HG02973 (cell line): ENCODE measurements at regions not wholly inside any gene's neighbourhood (a gene's known extent, or its start where the extent isn't known, plus 50 kb on each side); places are given as distances from the start of the nearest gene placed in this dataset.
"Not testable (repeated sequence)": the region's sequence is repeated elsewhere in the genome, so short reads cannot be mapped to it uniquely, and the experiment has no call there.

Source experiments
- ATAC-seq: cut with Tn5 transposase; IDR thresholded peaks from one replicate; pipeline ENCODE4 v1.9.1; 2021; ENCODE audit warnings: moderate library complexity; ENCODE audit not compliant: unreplicated experiment

DNA sequence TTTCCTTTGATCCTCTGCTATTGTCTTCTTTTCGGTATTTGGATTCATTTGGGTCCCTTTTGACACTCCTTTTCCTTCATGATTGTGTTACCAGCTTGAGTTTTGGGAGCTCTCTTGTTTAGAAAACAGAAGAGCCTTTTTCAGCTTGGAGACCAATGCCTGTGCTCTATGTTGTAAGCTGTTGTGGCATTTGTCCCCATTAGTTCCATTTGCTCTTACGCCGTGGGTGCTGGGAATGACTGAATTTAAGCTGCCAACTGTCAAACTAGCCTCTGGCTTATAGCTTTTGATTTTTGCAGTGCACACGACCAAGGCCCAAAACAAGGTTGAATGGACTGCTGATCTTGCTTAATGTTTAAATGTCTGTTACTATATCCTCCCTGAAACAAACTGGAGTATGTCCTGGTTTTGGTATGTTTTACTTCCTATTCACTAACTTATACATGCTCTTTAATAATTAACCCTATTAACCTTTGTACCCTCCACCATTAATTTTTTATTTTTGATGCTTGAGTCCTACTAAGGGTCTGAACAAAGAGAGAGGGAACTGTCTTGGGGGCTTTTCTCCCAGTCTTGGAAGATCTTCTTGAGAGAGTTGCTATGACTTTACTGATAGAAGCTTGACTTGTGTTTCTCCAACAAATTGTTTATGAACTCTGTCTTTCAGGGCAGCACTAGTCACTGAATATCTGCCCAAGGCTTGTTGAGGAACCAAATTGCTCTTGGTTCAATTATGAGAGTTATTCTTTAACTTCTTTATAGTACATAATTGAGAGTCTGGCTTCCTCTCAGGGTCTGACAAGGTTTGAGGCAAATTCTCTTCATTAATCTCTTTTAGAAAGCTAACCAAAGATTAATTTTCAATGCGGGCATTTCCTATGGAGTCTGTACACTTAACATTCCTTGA lies 100.3 kb upstream of the SIRPG start:
- ATAC-seq: no peak

DNA sequence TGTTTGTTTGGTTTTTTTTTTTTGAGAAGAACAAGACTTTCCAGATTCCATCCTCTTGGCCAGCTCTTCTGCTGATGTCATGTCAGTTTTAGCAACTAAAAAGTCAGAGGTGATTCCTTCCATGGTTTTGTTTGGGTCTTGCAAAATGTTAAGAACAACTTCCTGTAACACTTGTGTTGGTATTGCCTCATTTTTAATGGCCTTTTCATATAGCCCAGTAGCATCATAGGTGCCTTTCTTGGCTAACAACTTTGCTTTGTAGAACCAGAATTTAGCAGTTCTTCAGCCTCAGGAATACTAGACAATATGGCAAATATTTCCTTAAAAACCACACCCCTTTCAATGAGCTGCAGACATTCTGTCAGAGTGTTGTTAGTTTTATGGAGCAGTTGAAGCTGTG lies 99.5 kb upstream of the SIRPG start:
- no peak for ATAC-seq

DNA sequence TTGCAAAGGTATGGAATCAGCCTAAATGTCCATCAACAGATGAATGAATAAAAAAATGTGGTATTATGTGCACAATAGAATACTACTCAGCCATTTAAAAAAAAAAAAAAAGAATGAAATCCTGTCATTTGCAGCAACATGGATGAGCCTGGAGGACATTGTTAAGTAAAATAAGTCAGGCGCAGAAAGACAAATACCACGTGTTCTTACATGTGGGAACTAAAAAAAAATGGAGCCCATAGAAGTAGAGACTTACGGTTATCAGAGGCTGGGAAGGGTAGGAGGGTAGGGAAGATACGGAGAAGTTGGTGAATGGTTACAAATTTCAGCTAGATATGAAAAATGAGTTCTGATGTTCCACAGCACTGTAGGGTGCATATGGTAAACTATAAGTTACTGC lies 97.2 kb upstream of the SIRPG start:
- ATAC-seq: no peak

DNA sequence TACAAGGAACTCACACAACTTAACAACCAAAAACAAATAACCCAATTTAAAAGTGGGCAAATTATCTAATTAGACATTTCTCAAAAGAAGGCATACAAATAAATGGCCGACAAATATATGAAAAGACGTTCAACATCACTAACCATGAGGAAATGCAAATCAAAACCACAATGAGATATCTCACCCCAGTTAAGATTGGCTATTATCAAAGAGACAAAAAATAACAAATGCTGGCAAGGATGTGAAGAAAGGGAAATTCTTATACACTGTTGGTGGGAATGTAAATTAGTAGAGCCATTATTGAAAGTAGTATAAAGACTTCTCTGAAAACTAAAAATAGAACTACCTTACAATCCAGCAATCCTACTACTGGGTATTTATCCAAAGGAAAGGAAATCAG lies 96.7 kb upstream of the SIRPG start:
- ATAC-seq: no peak

DNA sequence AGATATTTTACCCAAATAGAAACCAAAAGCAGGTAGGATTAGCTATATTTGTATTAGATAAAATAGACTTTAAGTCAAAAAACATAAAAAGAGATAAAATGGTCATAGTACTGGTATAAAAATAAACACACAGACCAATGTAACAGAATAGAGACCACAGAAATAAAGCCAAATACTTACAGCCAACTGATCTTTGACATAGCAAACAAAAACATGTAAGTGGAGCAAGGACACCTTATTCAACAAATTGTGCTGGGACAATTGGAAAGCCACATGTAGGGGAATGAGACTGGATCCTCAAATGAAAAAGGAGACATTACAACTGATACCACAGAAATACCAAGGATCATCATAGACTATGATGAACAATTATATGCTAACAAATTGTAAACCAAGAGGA lies 94.5 kb upstream of the SIRPG start:
- no peak for ATAC-seq

DNA sequence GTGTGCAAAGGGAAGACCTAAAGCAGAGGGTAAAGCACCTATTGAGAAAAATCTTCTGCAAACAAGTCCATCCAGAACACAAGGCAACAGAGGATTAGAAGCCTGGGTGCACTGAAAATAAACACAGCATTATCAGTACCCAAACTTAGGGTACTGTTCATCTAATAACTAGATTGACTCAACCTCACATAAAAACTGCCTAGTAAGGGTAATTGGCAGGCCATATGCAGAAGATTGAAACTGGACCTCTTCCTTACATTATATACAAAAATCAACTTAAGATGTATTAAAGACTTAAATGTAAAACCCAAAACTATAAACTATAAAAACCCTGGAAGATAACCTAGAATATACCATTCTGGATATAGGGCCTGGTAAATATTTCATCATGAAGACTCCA lies 91.2 kb upstream of the SIRPG start:
- ATAC-seq: no peak

DNA sequence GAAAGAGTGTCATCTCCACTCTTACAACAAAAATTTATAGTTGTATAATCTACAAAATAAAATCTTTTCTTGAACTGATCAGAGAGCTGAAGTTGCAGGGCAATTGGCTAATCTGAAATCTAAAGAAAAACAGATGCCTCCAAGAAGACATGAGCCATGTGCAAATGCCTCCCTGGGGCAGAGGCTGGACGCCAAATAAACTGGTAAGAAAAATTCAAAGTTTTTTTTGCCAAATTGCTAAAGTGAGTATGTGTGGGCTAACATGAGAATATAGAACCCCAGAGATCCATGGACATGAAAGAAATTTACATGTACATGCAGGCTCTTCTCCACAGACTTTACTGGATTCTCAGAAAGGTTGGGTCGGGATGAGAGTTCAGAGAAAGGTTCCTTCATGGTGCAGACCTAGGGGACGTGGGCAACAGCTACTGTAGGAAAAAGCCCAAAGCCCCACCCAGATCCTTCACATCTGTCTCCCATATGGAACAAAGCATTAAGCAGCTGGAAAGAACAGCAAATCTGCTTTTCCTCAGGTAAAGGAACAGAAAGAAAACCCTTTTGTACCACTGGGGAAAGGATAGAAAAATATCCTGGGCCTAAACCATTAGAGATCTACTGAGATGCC lies 90.5 kb upstream of the SIRPG start:
- ATAC-seq: no peak

DNA sequence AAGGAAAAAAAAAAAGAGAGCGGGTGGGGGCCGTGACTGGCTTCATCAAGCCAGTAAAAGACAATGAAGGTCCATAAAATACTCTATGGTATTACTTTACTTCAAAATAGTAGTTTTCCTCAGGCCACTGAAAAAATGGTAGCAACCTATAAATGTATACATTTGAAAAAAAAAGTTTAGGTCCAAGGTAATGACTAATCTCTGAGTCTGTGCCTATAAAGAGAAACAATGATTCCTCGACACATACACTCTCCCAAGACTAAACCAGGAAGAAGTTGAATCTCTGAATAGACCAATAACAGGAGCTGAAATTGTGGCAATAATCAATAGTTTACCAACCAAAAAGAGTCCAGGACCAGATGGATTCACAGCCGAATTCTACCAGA lies 84.5 kb upstream of the SIRPG start:
- ATAC-seq: not testable (repeated sequence)

DNA sequence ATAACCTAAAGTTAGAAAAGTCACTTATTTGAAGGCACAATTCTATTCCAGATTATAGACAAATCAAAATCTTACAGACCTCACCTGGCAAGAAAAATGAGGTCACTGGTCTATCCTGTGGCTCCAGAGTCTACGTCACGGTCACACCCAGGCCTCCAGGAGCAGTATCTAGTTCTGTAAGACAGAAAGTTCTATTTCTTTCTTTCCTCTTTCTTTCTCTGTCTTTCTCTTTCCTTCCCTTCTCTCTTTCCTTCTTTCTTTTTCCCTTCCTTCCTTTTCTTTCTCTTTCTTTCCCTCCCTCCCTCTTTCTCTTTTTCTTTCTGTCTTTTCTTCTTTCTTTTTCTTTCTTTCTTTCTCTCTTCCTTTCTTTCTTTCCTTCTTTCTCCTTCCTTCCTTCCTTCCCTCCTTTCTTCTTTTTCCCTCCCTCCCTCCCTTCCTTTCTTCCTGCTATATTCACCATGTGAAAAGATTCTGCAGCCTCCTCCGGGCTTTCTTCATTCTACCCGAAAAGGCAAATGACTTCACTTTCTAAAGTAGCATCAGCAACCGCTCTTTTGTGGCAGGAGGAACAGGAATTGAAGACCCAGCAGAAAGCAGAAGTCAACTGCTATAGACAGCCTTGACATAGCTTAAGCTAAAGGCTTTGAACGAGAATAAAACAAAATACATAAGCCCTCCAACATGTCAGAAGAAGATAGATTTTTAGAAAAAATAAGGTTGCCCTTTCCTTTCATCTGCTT lies 83.9 kb upstream of the SIRPG start:
- no peak for ATAC-seq

DNA sequence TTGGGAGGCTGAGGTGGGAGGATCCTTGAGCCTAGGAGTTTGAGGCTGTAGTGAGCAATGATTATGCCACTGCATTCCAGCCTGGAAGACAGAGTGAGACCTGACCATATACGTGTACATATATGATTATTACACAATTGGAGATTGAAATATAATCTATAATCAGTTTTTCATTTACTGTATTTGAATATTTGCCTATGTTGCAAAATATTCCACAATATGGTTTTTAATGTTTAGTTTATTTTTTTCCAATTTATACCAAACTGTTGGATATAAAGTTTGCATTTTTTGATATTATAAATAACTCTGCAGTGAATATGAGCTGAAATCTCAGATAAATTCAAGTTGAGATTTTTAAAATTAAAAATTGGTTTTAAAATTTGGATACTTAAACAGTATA lies 79.6 kb upstream of the SIRPG start:
- no peak for ATAC-seq

DNA sequence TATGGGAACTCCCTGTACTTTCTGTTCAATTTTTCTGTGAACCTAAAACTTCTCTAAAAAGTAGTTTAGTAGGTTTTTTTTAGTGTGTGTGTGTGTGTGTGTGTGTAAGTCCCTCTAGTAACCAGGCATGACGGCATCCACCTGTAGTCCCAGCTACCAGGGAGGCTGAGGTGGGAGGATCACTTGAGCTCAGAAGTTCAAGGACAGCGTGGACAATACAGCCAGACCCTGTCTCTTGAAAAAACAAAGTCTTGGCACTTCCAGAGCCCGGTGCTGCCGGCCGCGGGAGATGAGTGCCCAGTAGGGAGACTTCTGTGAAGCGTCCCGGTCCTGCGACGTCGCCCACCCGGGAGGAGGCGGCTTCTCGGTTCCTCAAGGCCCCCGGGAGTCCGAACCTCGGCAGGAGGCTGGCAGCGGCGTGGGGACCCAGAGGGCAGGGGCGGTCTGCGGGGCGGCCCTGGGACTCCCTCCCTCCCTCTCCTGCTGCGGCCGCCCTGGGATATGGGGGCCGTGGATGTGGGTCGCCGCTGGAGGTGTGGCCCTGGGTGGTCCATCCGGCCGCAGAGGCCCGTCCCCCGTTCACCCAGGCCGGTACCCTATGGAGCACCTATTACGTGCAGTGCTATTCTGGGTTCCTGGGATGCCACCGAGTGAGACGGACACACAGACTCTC lies 78.0 kb upstream of the SIRPG start:
- no peak for ATAC-seq

DNA sequence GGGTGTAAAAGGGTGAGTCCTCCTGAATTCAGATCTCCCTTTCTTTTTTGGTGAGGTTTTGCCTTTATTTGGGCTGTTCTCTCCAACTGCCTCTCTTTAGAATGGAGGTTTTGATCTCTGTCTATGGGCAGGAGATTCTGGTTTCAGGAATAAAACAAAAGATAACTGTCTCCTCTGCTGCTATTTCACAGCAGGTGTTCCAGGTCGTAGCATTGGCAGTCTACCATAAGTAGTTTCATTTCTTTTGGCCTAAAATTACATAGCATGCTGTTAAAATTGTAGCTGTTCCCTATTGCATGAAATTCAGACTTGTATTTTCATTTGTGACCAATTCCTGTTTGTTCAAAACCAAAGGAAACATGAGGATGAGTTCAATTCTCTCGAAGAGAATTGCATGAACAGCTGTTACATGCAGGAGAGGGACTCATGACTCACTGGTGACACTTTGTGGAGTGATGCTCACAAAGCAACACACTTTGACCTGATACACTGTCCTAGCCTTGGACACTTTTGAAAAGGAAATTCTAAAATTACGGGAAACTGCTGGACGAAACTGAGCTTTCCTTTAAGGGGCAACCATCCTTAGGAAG lies 76.8 kb upstream of the SIRPG start:
- ATAC-seq: no peak

DNA sequence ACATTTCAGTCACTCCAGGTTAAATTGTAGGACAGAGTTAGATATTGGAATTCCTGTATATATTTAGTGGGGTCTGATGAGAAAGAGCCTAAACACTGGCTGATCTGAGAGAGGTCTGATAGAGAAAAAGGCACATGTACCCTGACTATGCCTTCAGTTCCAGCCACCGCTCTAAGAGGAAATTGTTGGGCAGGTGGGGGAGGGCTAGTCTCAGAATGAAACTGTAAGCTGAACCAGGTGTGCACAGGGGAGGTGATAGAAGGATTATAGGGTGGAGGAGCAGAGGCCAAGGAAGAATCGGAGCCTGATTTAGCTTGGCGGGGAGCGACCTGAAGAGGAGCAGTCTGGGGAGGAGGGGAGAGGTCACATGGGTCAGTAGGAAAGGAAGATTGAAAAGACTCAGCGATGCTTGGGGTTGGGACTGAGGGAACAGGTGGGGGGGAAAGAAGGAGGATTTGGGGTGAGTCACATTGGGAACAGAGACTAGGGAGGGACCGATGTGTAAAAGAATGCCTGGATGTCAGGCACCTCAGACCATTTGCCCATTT lies 74.3 kb upstream of the SIRPG start:
- ATAC-seq: not testable (repeated sequence)

DNA sequence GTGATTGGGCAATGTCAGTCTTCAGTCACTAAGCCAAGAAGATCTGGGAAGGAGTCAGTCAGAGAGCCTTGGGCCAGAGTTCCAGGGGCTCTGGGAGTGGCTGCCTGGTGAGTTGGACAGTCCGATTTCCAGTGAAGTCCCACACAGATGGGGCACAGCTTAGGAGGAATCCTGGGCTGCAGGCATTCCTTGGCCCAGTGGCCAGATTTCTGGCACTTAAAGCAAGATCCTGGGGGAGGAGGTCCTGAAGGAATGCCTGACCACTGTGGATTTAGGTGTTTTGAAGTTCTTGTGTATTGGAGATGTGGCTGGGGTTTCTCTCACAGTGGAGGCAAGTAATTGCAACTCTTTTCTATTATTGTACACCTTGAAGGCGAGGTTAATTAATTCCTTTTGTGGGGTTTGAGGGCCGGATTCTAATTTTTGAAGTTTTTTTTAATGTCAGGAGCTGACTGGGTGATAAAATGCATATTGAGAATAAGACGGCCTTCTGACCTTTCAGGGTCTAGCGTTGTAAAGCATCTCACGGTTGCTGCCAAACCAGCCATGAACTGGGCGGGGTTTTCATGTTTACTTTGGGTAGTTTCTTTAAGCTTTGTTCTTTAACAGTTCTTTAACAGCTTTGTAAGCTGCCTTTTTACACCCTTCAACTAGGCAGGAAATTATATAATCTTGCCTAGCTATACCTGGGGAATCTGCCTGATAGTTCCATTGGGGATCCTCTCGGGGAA lies 73.6 kb upstream of the SIRPG start:
- ATAC-seq: not testable (repeated sequence)

DNA sequence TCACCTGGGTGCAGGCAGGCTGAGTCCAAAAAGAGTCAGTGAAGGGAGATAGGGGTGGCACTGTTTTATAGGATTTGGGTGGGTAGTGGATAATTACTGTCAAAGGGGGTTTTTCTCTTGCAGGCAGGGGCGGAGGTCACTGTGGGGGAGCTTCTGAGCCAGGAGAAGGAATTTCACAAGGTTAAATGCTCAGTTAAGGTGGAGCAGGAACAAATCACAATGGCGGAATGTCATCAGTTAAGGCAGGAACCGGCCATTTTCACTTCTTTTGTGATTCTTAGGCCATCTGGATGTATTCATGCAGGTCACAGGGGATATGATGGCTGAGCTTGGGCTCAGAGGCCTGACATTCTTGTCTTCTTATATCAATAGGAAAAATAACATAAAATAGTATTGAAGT lies 69.7 kb upstream of the SIRPG start:
- ATAC-seq: not testable (repeated sequence)

DNA sequence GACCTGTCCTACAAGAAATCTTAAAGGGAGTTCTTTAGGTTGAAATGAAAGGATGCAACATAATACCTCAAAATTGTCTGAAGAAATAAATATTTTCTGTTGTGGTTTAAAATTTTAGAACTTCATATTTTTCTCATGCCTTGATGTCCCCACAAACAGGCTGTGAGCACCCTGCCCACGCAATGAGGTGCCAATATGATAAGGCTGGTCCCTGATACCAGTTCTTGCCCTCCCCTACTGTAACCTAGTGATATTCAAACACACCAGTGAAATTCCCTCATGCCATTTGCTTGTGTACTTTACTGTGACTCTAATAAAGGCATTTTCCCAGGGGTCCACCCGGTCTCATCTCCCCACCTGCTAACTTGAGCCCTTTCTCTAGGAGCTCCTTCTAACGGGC lies 67.3 kb upstream of the SIRPG start:
- ATAC-seq: no peak

DNA sequence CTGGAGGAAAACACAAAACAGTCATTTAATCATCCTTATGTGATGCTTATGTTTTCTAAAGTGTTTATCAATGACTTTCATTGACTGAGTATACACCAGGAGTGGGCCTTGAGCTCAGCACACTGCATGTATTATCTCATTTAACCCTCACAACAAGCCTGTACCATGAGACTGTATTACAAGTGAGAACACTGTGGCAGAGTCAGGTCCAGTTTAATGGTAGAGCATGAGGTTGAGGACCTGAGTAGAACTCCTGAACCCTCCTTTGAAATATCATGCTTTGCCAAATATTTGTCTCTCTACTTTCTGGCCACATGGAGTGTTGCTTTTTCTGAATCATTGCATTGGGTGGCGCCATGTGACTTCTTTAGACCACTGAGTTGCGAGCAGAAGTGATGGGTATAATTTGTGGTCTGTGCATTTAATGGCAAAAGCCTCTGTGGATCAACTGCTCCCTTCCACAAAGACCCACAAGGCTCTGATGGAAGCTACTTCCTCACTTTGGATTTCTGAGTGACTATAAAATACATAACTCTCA lies 65.0 kb upstream of the SIRPG start:
- no peak for ATAC-seq

DNA sequence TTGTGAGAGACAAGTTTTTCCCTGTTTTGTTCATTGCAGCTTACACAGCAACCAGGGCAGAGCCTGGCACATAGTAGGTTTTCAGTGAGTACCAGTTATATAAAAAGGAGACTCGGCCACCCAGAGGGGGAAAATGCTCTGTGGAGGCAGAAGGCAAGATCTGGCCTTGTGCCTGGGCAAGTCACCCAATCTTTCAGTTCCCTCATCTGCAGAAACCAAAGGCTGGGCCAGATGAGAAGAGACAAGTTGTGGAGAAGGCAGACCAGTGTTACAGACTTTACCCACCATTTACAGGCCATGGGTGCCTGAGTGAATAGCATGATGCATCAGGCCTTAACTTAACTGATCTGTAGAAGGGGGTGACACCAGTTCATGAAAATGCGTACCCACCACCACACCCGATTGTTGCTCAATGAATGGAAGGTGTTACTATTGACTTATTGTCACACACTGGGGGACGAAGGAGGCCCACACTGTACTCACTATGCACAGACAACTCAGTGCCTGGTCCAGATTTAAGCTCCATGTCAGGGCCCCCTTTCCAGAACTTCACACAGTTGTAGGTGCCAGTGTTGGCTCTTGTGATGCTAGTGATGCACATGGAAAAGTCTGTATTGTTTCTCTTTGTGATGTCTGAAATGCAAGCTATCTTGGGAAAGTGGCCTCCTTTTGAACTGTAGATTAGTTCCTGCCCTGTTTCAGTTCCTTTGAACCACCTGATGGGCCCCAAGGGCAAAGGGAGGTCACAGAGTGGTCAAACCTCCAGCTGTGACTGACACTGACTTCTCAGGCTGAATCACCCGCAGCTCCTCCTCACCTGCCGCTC lies 64.3 kb upstream of the SIRPG start:
- no peak for ATAC-seq
